Panc1 (cell line): ENCODE measurements at regions not wholly inside any gene's neighbourhood (a gene's known extent, or its start where the extent isn't known, plus 50 kb on each side); places are given as distances from the start of the nearest gene placed in this dataset.

Source experiments
- POLR2AphosphoS5 ChIP-seq: IDR thresholded peaks from 2 replicates; pipeline ENCODE4 v1.6.1; 2012; ENCODE audit warnings: mild to moderate bottlenecking, low read depth, low read length, moderate library complexity
- REST ChIP-seq, 2 experiments: IDR thresholded peaks; 2 replicates each; pipeline ENCODE4 v1.6.1; 2011 to 2012; ENCODE audit warnings: low read depth in 2 of 2, control low read depth in 1 of 2, low read length in 1 of 2, mild to moderate bottlenecking in 1 of 2, moderate library complexity in 1 of 2; ENCODE audit not compliant: insufficient read depth in 1 of 2
- TF ChIP-seq, protein P1 (sequence below): fragments of 450-650 bp; IDR thresholded peaks from 2 replicates; pipeline ENCODE4 v1.5.1; 2017; ENCODE audit warnings: mild to moderate bottlenecking

DNA sequence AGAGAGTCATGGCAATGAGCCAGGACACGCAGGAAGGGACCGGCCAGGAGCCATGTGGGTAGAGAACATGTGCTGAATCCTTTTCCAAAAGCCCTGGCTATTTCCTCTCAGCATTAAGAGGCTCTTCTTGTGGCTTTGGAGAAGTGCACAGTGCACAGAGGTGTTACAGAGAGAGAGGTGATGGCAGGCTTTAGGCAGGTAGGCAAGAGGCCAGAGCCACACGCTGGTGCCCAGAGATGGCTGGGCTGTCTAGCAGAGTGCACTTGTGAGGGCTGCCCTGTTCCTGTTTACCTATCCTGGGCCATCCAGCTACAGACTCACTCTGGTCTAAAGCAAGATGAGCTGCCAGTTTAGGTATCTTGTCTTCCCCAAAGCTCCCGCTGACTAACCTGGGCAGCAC is 402.6 kb downstream of the OCA2 start:
- TF ChIP-seq, protein P1, sequence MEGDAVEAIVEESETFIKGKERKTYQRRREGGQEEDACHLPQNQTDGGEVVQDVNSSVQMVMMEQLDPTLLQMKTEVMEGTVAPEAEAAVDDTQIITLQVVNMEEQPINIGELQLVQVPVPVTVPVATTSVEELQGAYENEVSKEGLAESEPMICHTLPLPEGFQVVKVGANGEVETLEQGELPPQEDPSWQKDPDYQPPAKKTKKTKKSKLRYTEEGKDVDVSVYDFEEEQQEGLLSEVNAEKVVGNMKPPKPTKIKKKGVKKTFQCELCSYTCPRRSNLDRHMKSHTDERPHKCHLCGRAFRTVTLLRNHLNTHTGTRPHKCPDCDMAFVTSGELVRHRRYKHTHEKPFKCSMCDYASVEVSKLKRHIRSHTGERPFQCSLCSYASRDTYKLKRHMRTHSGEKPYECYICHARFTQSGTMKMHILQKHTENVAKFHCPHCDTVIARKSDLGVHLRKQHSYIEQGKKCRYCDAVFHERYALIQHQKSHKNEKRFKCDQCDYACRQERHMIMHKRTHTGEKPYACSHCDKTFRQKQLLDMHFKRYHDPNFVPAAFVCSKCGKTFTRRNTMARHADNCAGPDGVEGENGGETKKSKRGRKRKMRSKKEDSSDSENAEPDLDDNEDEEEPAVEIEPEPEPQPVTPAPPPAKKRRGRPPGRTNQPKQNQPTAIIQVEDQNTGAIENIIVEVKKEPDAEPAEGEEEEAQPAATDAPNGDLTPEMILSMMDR: no peak
- TF ChIP-seq REST (IDR thresholded peaks at IDR 0.05; ENCODE audit: insufficient read depth in 1 of 2, low read depth in 2 of 2, low read length in 1 of 2) (no peak), POLR2AphosphoS5 (no peak)
